ENCODE measurements at regions not wholly inside any gene's neighbourhood (a gene's known extent, or its start where the extent isn't known, plus 50 kb on each side); places are given as distances from the start of the nearest gene placed in this dataset.

DNA sequence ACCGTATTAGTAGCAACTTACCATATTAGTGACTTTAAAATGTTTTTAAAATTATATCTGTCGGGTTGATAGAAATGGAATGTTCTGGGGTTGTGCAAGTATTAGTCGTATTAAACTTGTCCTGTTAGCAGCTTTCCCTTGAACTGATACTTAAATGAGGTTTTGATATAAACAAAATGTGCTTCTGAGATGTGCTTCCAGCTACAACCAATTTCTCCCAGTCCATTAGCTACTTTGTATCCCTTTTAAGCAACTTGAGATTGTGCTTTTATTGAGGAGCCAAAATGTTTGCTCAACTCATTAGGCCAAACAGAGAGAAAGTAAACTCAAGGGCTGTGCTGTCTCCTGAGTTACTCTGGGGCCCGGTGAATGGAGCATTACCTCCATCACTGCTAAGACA, 255.0 kb upstream of the RBFOX1 start:
- H4K20me1 ChIP-seq (replicated peaks; ENCODE audit: control insufficient read depth, extremely low read depth, insufficient read depth, low read length): no peaks in the 10 kb centered on the region
- TF ChIP-seq GATA2 (IDR thresholded peaks at IDR 0.05; ENCODE audit: insufficient read depth, insufficient read length, low read depth, low read length) (no peak), POLR2AphosphoS5 (IDR thresholded peaks at IDR 0.05; ENCODE audit: insufficient read depth, low read depth, low read length) (no peak), POLR2A (IDR thresholded peaks at IDR 0.05; ENCODE audit: low read depth, low read length) (no peak), FOS (IDR thresholded peaks at IDR 0.05; ENCODE audit: borderline replicate concordance, insufficient read depth, low read length) (no peak), EZH2 (IDR thresholded peaks at IDR 0.05; ENCODE audit: borderline replicate concordance, low read depth, low read length, severe bottlenecking) (no peak), MYC (IDR thresholded peaks at IDR 0.05; ENCODE audit: low read depth, low read length) (no peak), JUN (IDR thresholded peaks at IDR 0.05; ENCODE audit: borderline replicate concordance, insufficient read depth, insufficient read length, low read depth) (no peak)
- TF ChIP-seq, protein P1, sequence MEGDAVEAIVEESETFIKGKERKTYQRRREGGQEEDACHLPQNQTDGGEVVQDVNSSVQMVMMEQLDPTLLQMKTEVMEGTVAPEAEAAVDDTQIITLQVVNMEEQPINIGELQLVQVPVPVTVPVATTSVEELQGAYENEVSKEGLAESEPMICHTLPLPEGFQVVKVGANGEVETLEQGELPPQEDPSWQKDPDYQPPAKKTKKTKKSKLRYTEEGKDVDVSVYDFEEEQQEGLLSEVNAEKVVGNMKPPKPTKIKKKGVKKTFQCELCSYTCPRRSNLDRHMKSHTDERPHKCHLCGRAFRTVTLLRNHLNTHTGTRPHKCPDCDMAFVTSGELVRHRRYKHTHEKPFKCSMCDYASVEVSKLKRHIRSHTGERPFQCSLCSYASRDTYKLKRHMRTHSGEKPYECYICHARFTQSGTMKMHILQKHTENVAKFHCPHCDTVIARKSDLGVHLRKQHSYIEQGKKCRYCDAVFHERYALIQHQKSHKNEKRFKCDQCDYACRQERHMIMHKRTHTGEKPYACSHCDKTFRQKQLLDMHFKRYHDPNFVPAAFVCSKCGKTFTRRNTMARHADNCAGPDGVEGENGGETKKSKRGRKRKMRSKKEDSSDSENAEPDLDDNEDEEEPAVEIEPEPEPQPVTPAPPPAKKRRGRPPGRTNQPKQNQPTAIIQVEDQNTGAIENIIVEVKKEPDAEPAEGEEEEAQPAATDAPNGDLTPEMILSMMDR (IDR thresholded peaks at IDR 0.05; ENCODE audit: extremely low read depth in 1 of 2, insufficient read depth in 1 of 2, low read depth in 1 of 2, low read length in 2 of 2): no peak
- TF ChIP-seq, protein P2, sequence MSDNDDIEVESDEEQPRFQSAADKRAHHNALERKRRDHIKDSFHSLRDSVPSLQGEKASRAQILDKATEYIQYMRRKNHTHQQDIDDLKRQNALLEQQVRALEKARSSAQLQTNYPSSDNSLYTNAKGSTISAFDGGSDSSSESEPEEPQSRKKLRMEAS (IDR thresholded peaks at IDR 0.05; ENCODE audit: insufficient read depth, insufficient read length): no peak
- H3K27me3 ChIP-seq (ENCODE audit: control insufficient read depth in 2 of 2, insufficient read depth in 2 of 2, low read length in 2 of 2): no peaks in the 10 kb centered on the region
- FAIRE-seq (no peak), DNase-seq (ENCODE audit: low read depth, low spot score) (no peak)
- no peak overlapping the region for H3K27ac ChIP-seq (ENCODE audit: insufficient read depth, low read depth, low read length)
- no TSS peak for BruUV-seq (replicated peaks)
- no peaks in the 10 kb centered on the region for H3K9me1 ChIP-seq (replicated peaks; ENCODE audit: control insufficient read depth, extremely low read depth, insufficient read depth, low read length)
- no peak overlapping the region for H2AFZ ChIP-seq (ENCODE audit: low read depth, low read length)
- dilution Hi-C loops (cut with MboI; ENCODE audit: extremely low pct_ligation_motif_present, low sequenced_read_pairs) (no loop called here), intact Hi-C loops (cut with micrococcal nuclease) (no loop called here)
- H3K9me3 ChIP-seq (replicated peaks; ENCODE audit: control insufficient read depth, insufficient read depth, low read length): peaks cover 8% of the 10 kb centered on the region
- POLR2A ChIA-PET: no interaction called here
- no peak overlapping the region for H3K4me3 ChIP-seq (replicated peaks in 1 of 3; ENCODE audit: insufficient read depth in 1 of 3, low read depth in 1 of 3, low read length in 3 of 3)
- H3K9ac ChIP-seq (replicated peaks; ENCODE audit: extremely low read depth, insufficient read depth, low read length): no peak overlapping the region
- H3K79me2 ChIP-seq (ENCODE audit: control insufficient read depth, insufficient read depth, low read length): no peaks in the 10 kb centered on the region
- CTCF ChIA-PET: no interaction called here
- no peaks in the 10 kb centered on the region for H3K36me3 ChIP-seq (ENCODE audit: control insufficient read depth in 2 of 2, extremely low read depth in 1 of 2, insufficient read depth in 2 of 2, low read length in 2 of 2)
- no peaks in the 10 kb centered on the region for H3K4me1 ChIP-seq (ENCODE audit: control insufficient read depth, extremely low read depth, insufficient read depth, low read length)
- H3K4me2 ChIP-seq (ENCODE audit: insufficient read depth, low read length): no peak overlapping the region
